OCI-LY7 (cell line): ENCODE measurements at regions not wholly inside any gene's neighbourhood (a gene's known extent, or its start where the extent isn't known, plus 50 kb on each side); places are given as distances from the start of the nearest gene placed in this dataset.
A peak's percentile ranks its signal among the peaks of the same experiment; 100 is the strongest.

Source experiments
- BruUV-seq: library from RNA; stranded (reverse); fragments of 400-500 nt; replicated peaks from 2 replicates; lab custom pipeline; 2021; lab: Mats Ljungman, UMichigan
- CTCF ChIA-PET: fragments of 300-600 bp; sonication (Branson Sonifier 250); formaldehyde crosslinking; loops from one replicate; lab custom pipeline; 2022; ENCODE audit warnings: antibody characterized with exemption; ENCODE audit not compliant: unreplicated experiment; lab: Charles Lee
- POLR2A ChIA-PET: fragments of 300-600 bp; sonication (Branson Sonifier 250); formaldehyde crosslinking; loops from one replicate; lab custom pipeline; 2022; ENCODE audit warnings: antibody characterized with exemption; lab: Charles Lee
- DNase-seq: peaks from one replicate; pipeline ENCODE4 v3.0.0-alpha.2; 2015; ENCODE audit warnings: low spot score
- H2AFZ ChIP-seq: fragments of 200-600 bp; sonication (generic), shearing (Covaris generic); 2 replicates; pipeline ENCODE4 v1.6.1; 2014; ENCODE audit warnings: mild to moderate bottlenecking, antibody characterized with exemption, low read length, moderate library complexity
- H3K27ac ChIP-seq: fragments of 200-600 bp; sonication (generic); 2 replicates; pipeline ENCODE4 v1.5.1; 2014; ENCODE audit warnings: mixed run types, low read depth, mild to moderate bottlenecking, moderate library complexity, low read length, inconsistent platforms; ENCODE audit not compliant: poor library complexity, severe bottlenecking
- H3K36me3 ChIP-seq: fragments of 200-600 bp; sonication (generic); 2 replicates; pipeline ENCODE4 v1.6.1; 2014; ENCODE audit warnings: mild to moderate bottlenecking, antibody characterized with exemption, low read length, moderate library complexity, mixed read lengths; ENCODE audit not compliant: insufficient read depth
- H3K4me1 ChIP-seq: fragments of 200-600 bp; sonication (generic); 2 replicates; pipeline ENCODE4 v1.5.1; 2014; ENCODE audit warnings: mild to moderate bottlenecking, low read length; ENCODE audit not compliant: insufficient read depth, poor library complexity, severe bottlenecking
- H3K4me2 ChIP-seq: fragments of 200-600 bp; sonication (generic); 2 replicates; pipeline ENCODE4 v1.6.1; 2014; ENCODE audit warnings: mild to moderate bottlenecking, low read length
- H3K4me3 ChIP-seq: fragments of 200-600 bp; sonication (generic); 2 replicates; pipeline ENCODE4 v1.5.1; 2014; ENCODE audit warnings: mild to moderate bottlenecking, low read depth, low read length; ENCODE audit not compliant: poor library complexity, severe bottlenecking
- H3K79me2 ChIP-seq: fragments of 200-600 bp; sonication (generic); 2 replicates; pipeline ENCODE4 v1.6.1; 2016; ENCODE audit warnings: low read depth, mild to moderate bottlenecking, low read length, moderate library complexity, mixed read lengths; ENCODE audit not compliant: insufficient read depth
- H3K9me2 ChIP-seq: fragments of 200-600 bp; sonication (generic); 2 replicates; pipeline ENCODE4 v1.6.1; 2016; ENCODE audit warnings: mild to moderate bottlenecking, low read length, mixed read lengths; ENCODE audit not compliant: insufficient read depth
- H3K9me3 ChIP-seq: fragments of 200-600 bp; sonication (generic); 2 replicates; pipeline ENCODE4 v1.6.1; 2014; ENCODE audit warnings: mild to moderate bottlenecking, mixed run types, low read length, mixed read lengths
- H4K20me1 ChIP-seq: fragments of 200-600 bp; sonication (generic); 2 replicates; pipeline ENCODE4 v1.6.1; 2014; ENCODE audit warnings: mild to moderate bottlenecking, antibody characterized with exemption, low read length, moderate library complexity, mixed read lengths; ENCODE audit not compliant: insufficient read depth
- CTCF ChIP-seq: fragments of 200-600 bp; sonication (generic); conservative IDR thresholded peaks from 2 replicates; pipeline ENCODE4 v1.5.1; 2014; ENCODE audit warnings: mild to moderate bottlenecking, antibody characterized with exemption, low read length, moderate library complexity, mixed read lengths
- EZH2phosphoT487 ChIP-seq: fragments of 200-600 bp; sonication (generic); IDR thresholded peaks from 2 replicates; pipeline ENCODE4 v1.6.1; 2018; ENCODE audit warnings: low read depth, borderline replicate concordance, mild to moderate bottlenecking, mixed run types, antibody characterized with exemption, low read length, moderate library complexity, mixed read lengths
- intact Hi-C: fragments of 100-400 bp; cut with micrococcal nuclease; formaldehyde crosslinking; loops from one replicate; pipeline ENCODE4 v1.10.0; 2022; ENCODE audit not compliant: unreplicated experiment

GRCh38 chrX:66731398-66731797, 92.5 kb upstream of the EDA2R start:
- no peaks in the 10 kb centered on the region for H3K79me2 ChIP-seq
- no peak overlapping the region for H3K4me3 ChIP-seq
- DNase-seq = peak; percentile 45
- TF ChIP-seq EZH2phosphoT487 (no peak), CTCF (peak; percentile 69)
- H3K4me2 ChIP-seq = no peak overlapping the region
- POLR2A ChIA-PET = no interaction called here
- CTCF ChIA-PET = no interaction called here
- H3K36me3 ChIP-seq = no peaks in the 10 kb centered on the region
- BruUV-seq = no TSS peak
- no peak overlapping the region for H3K27ac ChIP-seq
- H3K9me3 ChIP-seq = no peaks in the 10 kb centered on the region
- intact Hi-C loops = loop anchor here (5.0 kb wide), 1 partner anchor 1149 kb away; no protein-coding TSS in a partner anchor
- H3K4me1 ChIP-seq = no peaks in the 10 kb centered on the region
- H4K20me1 ChIP-seq = no peaks in the 10 kb centered on the region
- no peak overlapping the region for H2AFZ ChIP-seq
- H3K9me2 ChIP-seq = no peaks in the 10 kb centered on the region

- no peaks in the 10 kb centered on the region for H3K9me3 ChIP-seq
- no peaks in the 10 kb centered on the region for H3K36me3 ChIP-seq
- no peak overlapping the region for H3K4me3 ChIP-seq
- H3K9me2 ChIP-seq = no peaks in the 10 kb centered on the region
- ChIA-PET POLR2A (no interaction called here), CTCF (no interaction called here)
- BruUV-seq = no TSS peak
- no peaks in the 10 kb centered on the region for H4K20me1 ChIP-seq
- peak; percentile 37 for DNase-seq
- H3K79me2 ChIP-seq = no peaks in the 10 kb centered on the region
- no peak overlapping the region for H2AFZ ChIP-seq
- H3K4me1 ChIP-seq = no peaks in the 10 kb centered on the region
- H3K27ac ChIP-seq = no peak overlapping the region
- H3K4me2 ChIP-seq = no peak overlapping the region
- TF ChIP-seq EZH2phosphoT487 = no peak
- TF ChIP-seq CTCF = peak; percentile 76
- intact Hi-C loops = no loop called here
These were observed 90.0 kb upstream of the EDA2R start for GRCh38 chrX:66728818-66729271.

- POLR2A ChIA-PET = no interaction called here
- intact Hi-C loops = no loop called here
These were observed 79.0 kb upstream of the EDA2R start for GRCh38 chrX:66717926-66718325.

More at GRCh38 chrX:66717926-66718325, 79.0 kb upstream of the EDA2R start:
- Histone ChIP-seq H3K4me1 (no peaks in the 10 kb centered on the region), H2AFZ (no peak overlapping the region), H3K79me2 (no peaks in the 10 kb centered on the region), H3K9me2 (no peaks in the 10 kb centered on the region), H4K20me1 (no peaks in the 10 kb centered on the region), H3K36me3 (no peaks in the 10 kb centered on the region), H3K27ac (no peak overlapping the region), H3K4me3 (no peak overlapping the region), H3K4me2 (no peak overlapping the region), H3K9me3 (no peaks in the 10 kb centered on the region)
- no peak for DNase-seq
- no peak for TF ChIP-seq CTCF
- no peak for TF ChIP-seq EZH2phosphoT487
- BruUV-seq = no TSS peak
- CTCF ChIA-PET = no interaction called here
